Osteoblast (primary cell): ENCODE measurements at regions not wholly inside any gene's neighbourhood (a gene's known extent, or its start where the extent isn't known, plus 50 kb on each side); places are given as distances from the start of the nearest gene placed in this dataset.

ENCODE experiments used
- DNase-seq: peaks from one replicate; pipeline ENCODE4 v3.0.0; 2011; ENCODE audit warnings: low spot score, mixed read lengths; ENCODE audit not compliant: insufficient read length; ENCODE audit errors: missing footprints
- H2AFZ ChIP-seq: 2 replicates; pipeline ENCODE4 v1.6.0; 2011; ENCODE audit warnings: mild to moderate bottlenecking, low read length
- H3K27ac ChIP-seq: 2 replicates; pipeline ENCODE4 v1.5.1; 2011; ENCODE audit warnings: mild to moderate bottlenecking, low read depth, low read length, moderate library complexity
- H3K27me3 ChIP-seq: 2 replicates; pipeline ENCODE4 v1.6.0; 2012; ENCODE audit warnings: mild to moderate bottlenecking, control low read depth, inconsistent platforms, low read length, moderate library complexity; ENCODE audit not compliant: insufficient read depth
- H3K36me3 ChIP-seq: 2 replicates; pipeline ENCODE4 v1.5.1; 2011; ENCODE audit warnings: mild to moderate bottlenecking, low read length, control low read depth, moderate library complexity; ENCODE audit not compliant: insufficient read depth
- H3K4me1 ChIP-seq: 2 replicates; pipeline ENCODE4 v1.5.1; 2011; ENCODE audit warnings: mild to moderate bottlenecking, low read length, control low read depth, moderate library complexity; ENCODE audit not compliant: insufficient read depth
- H3K4me2 ChIP-seq: 2 replicates; pipeline ENCODE4 v1.6.0; 2011; ENCODE audit warnings: mild to moderate bottlenecking, low read length; ENCODE audit not compliant: insufficient read depth
- H3K4me3 ChIP-seq: fragments of 200-600 bp; sonication (generic); 3 replicates; pipeline ENCODE4 v1.5.1; 2012; ENCODE audit warnings: mild to moderate bottlenecking, low read length, inconsistent platforms; ENCODE audit not compliant: insufficient read depth
- H3K79me2 ChIP-seq: 2 replicates; pipeline ENCODE4 v1.6.0; 2012; ENCODE audit warnings: mild to moderate bottlenecking, low read length, control low read depth, inconsistent platforms; ENCODE audit not compliant: insufficient read depth
- H3K9me3 ChIP-seq: 2 replicates; pipeline ENCODE4 v1.5.1; 2011; ENCODE audit warnings: low read depth, low read length, control low read depth
- H4K20me1 ChIP-seq: 2 replicates; pipeline ENCODE4 v1.6.0; 2012; ENCODE audit warnings: mild to moderate bottlenecking, low read length, control low read depth; ENCODE audit not compliant: insufficient read depth
- TF ChIP-seq, protein P1 (sequence below): IDR thresholded peaks from 2 replicates; pipeline ENCODE4 v1.5.1; 2011; ENCODE audit warnings: mild to moderate bottlenecking, low read depth, low read length, moderate library complexity; ENCODE audit errors: extremely low read depth

DNA sequence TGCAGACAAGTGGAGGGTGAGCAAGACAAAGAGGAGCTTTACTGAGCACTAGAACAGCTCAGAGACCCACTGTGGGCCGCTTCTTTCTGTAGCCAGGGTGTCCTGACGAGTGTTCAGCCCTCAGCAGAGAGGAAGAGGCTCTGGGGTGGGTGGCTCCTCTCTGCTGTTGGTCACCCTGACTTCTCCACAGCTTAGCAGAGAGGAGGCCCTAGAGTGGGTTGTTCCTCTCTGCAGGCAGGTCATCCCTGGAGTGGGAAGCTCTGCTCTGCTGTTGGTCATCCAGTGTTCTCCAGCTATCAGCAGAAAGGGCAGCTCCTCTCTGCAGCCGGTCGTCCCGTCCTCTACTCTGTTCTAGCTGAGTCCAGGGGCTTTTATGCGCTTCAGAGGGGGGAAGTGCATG lies 286.5 kb downstream of the ICOS start:
- Histone ChIP-seq H3K79me2 (no peaks in the 10 kb centered on the region), H3K9me3 (no peaks in the 10 kb centered on the region), H3K4me2 (no peak overlapping the region), H3K4me3 (no peak overlapping the region), H3K4me1 (no peaks in the 10 kb centered on the region), H3K27ac (no peak overlapping the region), H3K36me3 (no peaks in the 10 kb centered on the region), H4K20me1 (no peaks in the 10 kb centered on the region), H2AFZ (no peak overlapping the region), H3K27me3 (peaks cover 6% of the 10 kb centered on the region)
- DNase-seq: no peak
- TF ChIP-seq, protein P1, sequence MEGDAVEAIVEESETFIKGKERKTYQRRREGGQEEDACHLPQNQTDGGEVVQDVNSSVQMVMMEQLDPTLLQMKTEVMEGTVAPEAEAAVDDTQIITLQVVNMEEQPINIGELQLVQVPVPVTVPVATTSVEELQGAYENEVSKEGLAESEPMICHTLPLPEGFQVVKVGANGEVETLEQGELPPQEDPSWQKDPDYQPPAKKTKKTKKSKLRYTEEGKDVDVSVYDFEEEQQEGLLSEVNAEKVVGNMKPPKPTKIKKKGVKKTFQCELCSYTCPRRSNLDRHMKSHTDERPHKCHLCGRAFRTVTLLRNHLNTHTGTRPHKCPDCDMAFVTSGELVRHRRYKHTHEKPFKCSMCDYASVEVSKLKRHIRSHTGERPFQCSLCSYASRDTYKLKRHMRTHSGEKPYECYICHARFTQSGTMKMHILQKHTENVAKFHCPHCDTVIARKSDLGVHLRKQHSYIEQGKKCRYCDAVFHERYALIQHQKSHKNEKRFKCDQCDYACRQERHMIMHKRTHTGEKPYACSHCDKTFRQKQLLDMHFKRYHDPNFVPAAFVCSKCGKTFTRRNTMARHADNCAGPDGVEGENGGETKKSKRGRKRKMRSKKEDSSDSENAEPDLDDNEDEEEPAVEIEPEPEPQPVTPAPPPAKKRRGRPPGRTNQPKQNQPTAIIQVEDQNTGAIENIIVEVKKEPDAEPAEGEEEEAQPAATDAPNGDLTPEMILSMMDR: no peak

DNA sequence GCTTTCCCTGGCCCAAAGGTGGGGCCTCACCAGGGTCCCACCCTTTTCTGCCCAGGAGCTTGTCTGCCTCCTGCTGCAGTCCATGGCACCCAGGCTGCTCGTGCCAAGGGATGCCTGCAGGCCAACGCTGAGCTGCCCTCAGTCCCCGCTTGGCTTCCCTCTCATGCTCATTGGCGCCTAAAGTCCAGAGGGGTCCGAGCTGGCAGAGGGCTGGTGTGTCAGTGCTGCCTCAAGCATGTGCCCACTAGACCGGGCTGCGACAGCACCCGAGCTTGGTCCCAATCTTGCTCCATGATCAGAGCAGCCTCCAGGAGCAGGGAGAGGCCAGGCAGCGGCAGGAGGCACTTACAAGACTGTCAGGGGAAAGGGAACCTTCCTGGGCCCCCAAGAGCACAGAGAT lies 287.0 kb downstream of the ICOS start:
- no peak overlapping the region for H3K27ac ChIP-seq
- no peaks in the 10 kb centered on the region for H4K20me1 ChIP-seq
- H3K4me3 ChIP-seq: no peak overlapping the region
- H3K27me3 ChIP-seq: peaks cover 6% of the 10 kb centered on the region
- H3K4me2 ChIP-seq: no peak overlapping the region
- TF ChIP-seq, protein P1: no peak
- no peak overlapping the region for H2AFZ ChIP-seq
- no peaks in the 10 kb centered on the region for H3K4me1 ChIP-seq
- H3K36me3 ChIP-seq: no peaks in the 10 kb centered on the region
- DNase-seq: no peak
- H3K79me2 ChIP-seq: no peaks in the 10 kb centered on the region
- H3K9me3 ChIP-seq: no peaks in the 10 kb centered on the region

DNA sequence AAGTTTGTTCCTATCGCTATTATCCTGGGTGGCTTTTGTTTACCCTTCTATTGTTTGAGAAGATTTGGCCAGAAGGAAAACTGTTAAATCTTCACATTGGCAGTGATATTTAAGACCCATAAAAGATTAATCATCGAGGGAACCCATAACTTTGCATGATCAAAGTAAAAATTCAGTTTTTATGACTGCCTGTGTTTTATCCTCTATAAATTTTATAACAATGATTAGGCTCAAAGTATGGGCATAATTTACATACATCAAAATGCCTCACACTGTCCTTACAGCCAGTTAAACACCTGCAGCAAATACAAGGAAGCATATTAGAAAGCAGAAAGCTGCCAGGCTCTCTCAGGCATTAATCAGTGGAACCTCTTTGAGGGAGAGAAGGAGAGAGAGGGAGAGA lies 289.1 kb downstream of the ICOS start:
- Histone ChIP-seq H4K20me1 (no peaks in the 10 kb centered on the region), H3K27me3 (peaks cover 6% of the 10 kb centered on the region), H3K4me2 (no peak overlapping the region), H3K4me3 (no peak overlapping the region), H3K9me3 (no peaks in the 10 kb centered on the region), H3K27ac (no peak overlapping the region), H3K79me2 (no peaks in the 10 kb centered on the region), H3K36me3 (no peaks in the 10 kb centered on the region), H2AFZ (no peak overlapping the region), H3K4me1 (no peaks in the 10 kb centered on the region)
- no peak for DNase-seq
- TF ChIP-seq, protein P1: no peak

DNA sequence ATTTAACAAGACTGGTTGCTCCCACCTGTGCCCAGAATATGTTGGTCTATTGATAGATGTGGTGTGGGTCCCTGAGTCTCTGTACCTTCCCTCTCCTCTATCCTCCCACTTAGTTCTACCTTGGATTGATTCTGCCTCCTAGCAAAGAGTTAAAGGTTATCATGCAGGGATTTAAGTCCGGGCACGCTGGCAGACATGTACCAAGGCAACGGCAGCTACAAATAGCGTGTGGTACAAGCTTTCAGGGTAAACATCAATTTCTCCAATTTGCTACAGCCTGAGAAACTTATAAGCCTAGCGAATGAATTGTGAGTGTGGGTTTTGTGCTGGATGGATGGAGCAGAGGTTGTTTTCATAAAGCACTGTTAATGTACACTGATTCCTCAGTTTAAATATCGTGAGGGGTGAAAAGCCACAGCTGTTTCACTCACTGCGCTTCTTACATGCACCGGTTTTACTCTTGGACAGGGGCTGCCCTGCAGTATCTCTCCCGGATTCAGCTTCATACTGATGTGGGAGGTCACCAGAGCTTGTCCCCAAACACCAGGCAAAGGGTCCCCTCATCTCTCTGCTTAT lies 289.8 kb downstream of the ICOS start:
- Histone ChIP-seq H3K9me3 (no peaks in the 10 kb centered on the region), H2AFZ (no peak overlapping the region), H4K20me1 (no peaks in the 10 kb centered on the region), H3K4me3 (no peak overlapping the region), H3K4me1 (no peaks in the 10 kb centered on the region), H3K79me2 (no peaks in the 10 kb centered on the region), H3K4me2 (no peak overlapping the region), H3K27me3 (peaks cover 6% of the 10 kb centered on the region), H3K27ac (no peak overlapping the region), H3K36me3 (no peaks in the 10 kb centered on the region)
- DNase-seq: no peak
- TF ChIP-seq, protein P1: no peak
